Mucosa of stomach (tissue), 1 donor: ENCODE measurements at regions not wholly inside any gene's neighbourhood (a gene's known extent, or its start where the extent isn't known, plus 50 kb on each side); places are given as distances from the start of the nearest gene placed in this dataset.
"Not testable (repeated sequence)": the region's sequence is repeated elsewhere in the genome, so short reads cannot be mapped to it uniquely, and the experiment has no call there.

ENCODE experiments used
- H3K27me3 ChIP-seq: one replicate; pipeline ENCODE4 v1.7.0; 2013; ENCODE audit warnings: mild to moderate bottlenecking, low read length; ENCODE audit not compliant: control insufficient read depth, insufficient read depth
- H3K36me3 ChIP-seq: one replicate; pipeline ENCODE4 v1.7.0; 2013; ENCODE audit warnings: low read length; ENCODE audit not compliant: control insufficient read depth, insufficient read depth
- H3K4me1 ChIP-seq: one replicate; pipeline ENCODE4 v1.7.0; 2013; ENCODE audit warnings: mild to moderate bottlenecking, low read length; ENCODE audit not compliant: control insufficient read depth, insufficient read depth
- H3K4me3 ChIP-seq: one replicate; pipeline ENCODE4 v1.7.0; 2013; ENCODE audit warnings: low read length
- H3K9ac ChIP-seq: one replicate; pipeline ENCODE4 v1.7.0; 2013; ENCODE audit warnings: mild to moderate bottlenecking, low read length, moderate library complexity
- H3K9me3 ChIP-seq: one replicate; pipeline ENCODE4 v1.7.0; 2013; ENCODE audit warnings: mild to moderate bottlenecking, low read length, moderate library complexity; ENCODE audit not compliant: control insufficient read depth
- donor health status: Pancreatic carcinoma.

GRCh38 chr1:209113521-209113920 is 470.0 kb upstream of the CAMK1G start:
- Histone ChIP-seq H3K36me3 (no peaks in the 10 kb centered on the region), H3K4me3 (no peak overlapping the region), H3K4me1 (no peaks in the 10 kb centered on the region), H3K9ac (no peak overlapping the region), H3K9me3 (no peaks in the 10 kb centered on the region), H3K27me3 (no peaks in the 10 kb centered on the region)

- Histone ChIP-seq H3K9me3 (no peaks in the 10 kb centered on the region), H3K9ac (no peak overlapping the region), H3K36me3 (no peaks in the 10 kb centered on the region), H3K27me3 (no peaks in the 10 kb centered on the region), H3K4me1 (no peaks in the 10 kb centered on the region), H3K4me3 (no peak overlapping the region)
These were observed 466.8 kb upstream of the CAMK1G start for GRCh38 chr1:209116705-209117104.

GRCh38 chr1:209123601-209124000 is 459.9 kb upstream of the CAMK1G start:
- H3K36me3 ChIP-seq = no peaks in the 10 kb centered on the region
- no peaks in the 10 kb centered on the region for H3K9me3 ChIP-seq
- no peaks in the 10 kb centered on the region for H3K4me1 ChIP-seq
- no peak overlapping the region for H3K9ac ChIP-seq
- no peak overlapping the region for H3K4me3 ChIP-seq
- H3K27me3 ChIP-seq = no peaks in the 10 kb centered on the region

GRCh38 chr1:209129091-209129490 is 454.4 kb upstream of the CAMK1G start:
- not testable (repeated sequence) for H3K4me1 ChIP-seq, H3K4me3 ChIP-seq, H3K36me3 ChIP-seq, H3K27me3 ChIP-seq, H3K9me3 ChIP-seq, H3K9ac ChIP-seq

- Histone ChIP-seq H3K27me3 (no peaks in the 10 kb centered on the region), H3K4me1 (no peaks in the 10 kb centered on the region), H3K4me3 (no peak overlapping the region), H3K9me3 (no peaks in the 10 kb centered on the region), H3K36me3 (no peaks in the 10 kb centered on the region), H3K9ac (no peak overlapping the region)
These were observed 452.6 kb upstream of the CAMK1G start for GRCh38 chr1:209130886-209131285.

- H3K4me3 ChIP-seq = no peak overlapping the region
- no peaks in the 10 kb centered on the region for H3K36me3 ChIP-seq
- H3K4me1 ChIP-seq = no peaks in the 10 kb centered on the region
- no peaks in the 10 kb centered on the region for H3K27me3 ChIP-seq
- no peaks in the 10 kb centered on the region for H3K9me3 ChIP-seq
- H3K9ac ChIP-seq = no peak overlapping the region
These were observed 450.6 kb upstream of the CAMK1G start for GRCh38 chr1:209132736-209133467.

- H3K4me3 ChIP-seq = no peak overlapping the region
- no peaks in the 10 kb centered on the region for H3K36me3 ChIP-seq
- H3K4me1 ChIP-seq = no peaks in the 10 kb centered on the region
- no peaks in the 10 kb centered on the region for H3K9me3 ChIP-seq
- no peaks in the 10 kb centered on the region for H3K27me3 ChIP-seq
- H3K9ac ChIP-seq = no peak overlapping the region
These were observed 449.5 kb upstream of the CAMK1G start for GRCh38 chr1:209134001-209134400.

DNA sequence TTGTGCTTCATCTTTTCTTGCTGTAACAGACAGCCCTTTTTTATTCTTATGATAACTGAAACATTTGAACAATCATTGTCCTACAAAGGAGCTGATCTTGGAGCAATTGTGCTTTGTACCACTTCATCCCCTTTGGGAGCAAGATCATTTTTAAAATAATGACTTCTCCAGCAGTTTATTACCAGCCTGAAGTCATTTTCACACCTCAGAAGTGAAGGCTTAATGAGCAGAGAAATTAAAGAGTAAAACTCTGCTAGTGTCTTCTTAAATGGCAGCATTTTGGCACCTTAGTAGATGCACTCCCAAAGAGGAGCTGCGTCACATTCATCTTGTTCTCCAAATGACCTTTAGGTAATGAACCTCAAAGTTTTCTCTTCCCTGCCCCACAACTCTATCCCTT is 439.6 kb upstream of the CAMK1G start:
- Histone ChIP-seq H3K9me3 (no peaks in the 10 kb centered on the region), H3K9ac (no peak overlapping the region), H3K4me3 (no peak overlapping the region), H3K27me3 (no peaks in the 10 kb centered on the region), H3K4me1 (no peaks in the 10 kb centered on the region), H3K36me3 (no peaks in the 10 kb centered on the region)

- H3K27me3 ChIP-seq = no peaks in the 10 kb centered on the region
- H3K9me3 ChIP-seq = no peaks in the 10 kb centered on the region
- no peaks in the 10 kb centered on the region for H3K36me3 ChIP-seq
- H3K9ac ChIP-seq = no peak overlapping the region
- H3K4me3 ChIP-seq = no peak overlapping the region
- no peaks in the 10 kb centered on the region for H3K4me1 ChIP-seq
These were observed 433.4 kb upstream of the CAMK1G start for GRCh38 chr1:209150114-209150513.

DNA sequence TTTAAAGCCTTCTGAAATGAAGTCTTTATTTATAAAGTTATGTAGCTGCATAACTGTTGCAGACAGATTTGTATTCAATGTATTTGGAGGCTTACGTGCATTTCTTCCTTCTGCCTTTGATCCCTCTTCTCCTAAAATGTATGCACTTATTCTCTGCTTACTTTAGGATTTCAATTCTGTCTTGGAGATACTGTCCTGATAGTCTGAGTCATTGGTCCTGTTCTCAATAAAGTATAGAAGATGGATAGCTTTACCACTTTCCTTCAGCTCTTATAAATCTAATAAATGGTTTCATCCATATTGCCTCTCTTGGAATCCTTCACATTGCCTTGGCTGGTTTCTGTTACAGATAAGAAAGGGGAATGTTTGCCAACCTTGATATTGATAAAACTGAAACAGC is 430.1 kb upstream of the CAMK1G start:
- H3K9ac ChIP-seq = no peak overlapping the region
- no peak overlapping the region for H3K4me3 ChIP-seq
- no peaks in the 10 kb centered on the region for H3K4me1 ChIP-seq
- no peaks in the 10 kb centered on the region for H3K27me3 ChIP-seq
- no peaks in the 10 kb centered on the region for H3K9me3 ChIP-seq
- no peaks in the 10 kb centered on the region for H3K36me3 ChIP-seq

GRCh38 chr1:209154912-209155311 is 428.6 kb upstream of the CAMK1G start:
- Histone ChIP-seq H3K36me3 (no peaks in the 10 kb centered on the region), H3K4me3 (no peak overlapping the region), H3K9me3 (no peaks in the 10 kb centered on the region), H3K9ac (no peak overlapping the region), H3K4me1 (no peaks in the 10 kb centered on the region), H3K27me3 (no peaks in the 10 kb centered on the region)

GRCh38 chr1:209155546-209155945 is 428.0 kb upstream of the CAMK1G start:
- H3K9ac ChIP-seq = no peak overlapping the region
- no peak overlapping the region for H3K4me3 ChIP-seq

DNA sequence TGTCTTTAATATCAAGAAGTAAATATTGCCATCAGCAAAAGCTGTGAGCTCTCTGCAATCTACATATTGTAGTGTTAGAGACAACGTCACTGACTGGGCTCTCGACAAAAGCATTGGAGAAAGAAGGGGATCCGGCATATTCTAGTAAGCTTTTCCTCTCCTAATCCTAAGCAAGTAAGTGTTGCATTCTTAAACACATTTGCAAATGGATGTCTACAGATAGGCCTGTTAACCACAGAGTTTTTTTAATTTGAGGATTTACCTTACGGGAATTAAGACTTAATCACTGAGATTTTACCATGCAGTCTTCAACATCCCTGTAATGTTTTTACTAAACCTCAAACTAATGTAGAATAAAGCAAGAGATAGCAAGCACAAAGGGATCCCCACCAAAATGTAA is 426.5 kb upstream of the CAMK1G start:
- Histone ChIP-seq H3K36me3 (no peaks in the 10 kb centered on the region), H3K27me3 (no peaks in the 10 kb centered on the region), H3K9me3 (no peaks in the 10 kb centered on the region), H3K4me1 (no peaks in the 10 kb centered on the region), H3K4me3 (no peak overlapping the region), H3K9ac (no peak overlapping the region)

More at GRCh38 chr1:209155546-209155945, 428.0 kb upstream of the CAMK1G start:
- no peaks in the 10 kb centered on the region for H3K27me3 ChIP-seq
- H3K4me1 ChIP-seq = no peaks in the 10 kb centered on the region
- no peaks in the 10 kb centered on the region for H3K36me3 ChIP-seq
- H3K9me3 ChIP-seq = no peaks in the 10 kb centered on the region
